ENCODE measurements at regions not wholly inside any gene's neighbourhood (a gene's known extent, or its start where the extent isn't known, plus 50 kb on each side); places are given as distances from the start of the nearest gene placed in this dataset.

DNA sequence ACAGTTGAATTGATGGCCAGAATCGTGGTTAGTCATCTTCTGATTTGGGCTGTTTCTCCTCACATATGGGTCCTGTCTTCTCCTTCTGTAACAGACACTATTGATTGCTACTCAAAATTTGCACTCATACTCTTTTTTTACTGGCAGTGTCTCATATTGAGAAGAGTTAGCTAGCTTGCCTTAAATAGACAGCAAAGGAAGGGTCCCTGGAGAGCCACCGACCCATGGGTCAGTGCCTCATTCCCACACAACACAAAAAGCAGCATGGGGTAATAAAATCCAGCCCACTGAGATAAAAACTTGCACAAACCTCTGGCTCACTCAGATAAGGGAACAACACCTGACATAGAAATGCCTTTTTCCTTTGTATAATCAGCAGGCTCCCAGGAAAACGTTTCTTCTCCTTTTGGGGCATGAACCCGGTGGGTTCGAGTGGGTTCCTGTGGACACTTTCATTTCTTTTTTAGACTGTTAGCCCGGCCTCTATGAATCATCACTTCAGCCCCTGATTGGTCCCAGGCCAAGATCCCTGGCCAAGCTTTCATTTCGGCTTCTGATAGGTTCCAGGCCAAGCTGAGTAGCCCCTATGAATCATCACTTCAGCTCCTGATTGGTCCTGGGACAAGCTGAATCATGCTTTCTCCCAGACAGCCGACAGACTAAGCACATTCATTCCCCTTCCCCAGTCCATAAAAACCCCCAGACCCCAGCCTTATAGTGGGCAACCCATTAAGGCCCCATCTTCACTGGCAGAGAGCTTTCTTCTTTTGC, 408.1 kb downstream of the DCAF12L2 start:
- no peaks in the 10 kb centered on the region for H3K36me3 Mint-ChIP-seq (ENCODE audit: low read depth)
- H3K27ac Mint-ChIP-seq (ENCODE audit: unreplicated experiment), result no peak overlapping the region
- no peaks in the 10 kb centered on the region for H3K4me1 Mint-ChIP-seq
- no peak overlapping the region for H3K4me3 Mint-ChIP-seq
- DNase-seq (ENCODE audit: low read depth, low spot score), result no peak
- TF ChIP-seq, protein P1, sequence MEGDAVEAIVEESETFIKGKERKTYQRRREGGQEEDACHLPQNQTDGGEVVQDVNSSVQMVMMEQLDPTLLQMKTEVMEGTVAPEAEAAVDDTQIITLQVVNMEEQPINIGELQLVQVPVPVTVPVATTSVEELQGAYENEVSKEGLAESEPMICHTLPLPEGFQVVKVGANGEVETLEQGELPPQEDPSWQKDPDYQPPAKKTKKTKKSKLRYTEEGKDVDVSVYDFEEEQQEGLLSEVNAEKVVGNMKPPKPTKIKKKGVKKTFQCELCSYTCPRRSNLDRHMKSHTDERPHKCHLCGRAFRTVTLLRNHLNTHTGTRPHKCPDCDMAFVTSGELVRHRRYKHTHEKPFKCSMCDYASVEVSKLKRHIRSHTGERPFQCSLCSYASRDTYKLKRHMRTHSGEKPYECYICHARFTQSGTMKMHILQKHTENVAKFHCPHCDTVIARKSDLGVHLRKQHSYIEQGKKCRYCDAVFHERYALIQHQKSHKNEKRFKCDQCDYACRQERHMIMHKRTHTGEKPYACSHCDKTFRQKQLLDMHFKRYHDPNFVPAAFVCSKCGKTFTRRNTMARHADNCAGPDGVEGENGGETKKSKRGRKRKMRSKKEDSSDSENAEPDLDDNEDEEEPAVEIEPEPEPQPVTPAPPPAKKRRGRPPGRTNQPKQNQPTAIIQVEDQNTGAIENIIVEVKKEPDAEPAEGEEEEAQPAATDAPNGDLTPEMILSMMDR (conservative IDR thresholded peaks at IDR 0.05), result no peak
- no peaks in the 10 kb centered on the region for H3K27me3 Mint-ChIP-seq (ENCODE audit: low read depth)
- peaks cover 24% of the 10 kb centered on the region for H3K9me3 Mint-ChIP-seq

DNA sequence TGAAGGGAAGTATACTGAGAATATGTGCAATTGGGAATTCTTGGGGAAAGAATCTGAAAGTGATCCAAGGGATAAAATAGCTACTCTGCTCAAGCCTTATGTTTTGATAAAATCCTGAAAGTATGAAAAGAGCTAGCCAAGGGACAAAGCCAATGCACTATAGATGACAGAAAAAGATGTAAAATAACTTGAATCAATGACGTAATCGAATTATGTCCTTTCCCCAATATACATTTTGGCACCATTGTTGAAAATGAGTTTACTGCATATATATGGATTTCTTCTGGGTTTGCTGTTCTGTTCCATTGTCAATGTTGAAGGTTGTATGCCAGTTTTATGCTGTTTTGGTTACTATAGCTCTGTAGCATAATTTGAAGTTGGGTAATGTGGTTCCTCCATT, 407.3 kb downstream of the DCAF12L2 start:
- H3K27me3 Mint-ChIP-seq (ENCODE audit: low read depth), result no peaks in the 10 kb centered on the region
- no peaks in the 10 kb centered on the region for H3K36me3 Mint-ChIP-seq (ENCODE audit: low read depth)
- no peak for DNase-seq (ENCODE audit: low read depth, low spot score)
- TF ChIP-seq, protein P1 (conservative IDR thresholded peaks at IDR 0.05), result no peak
- no peak overlapping the region for H3K27ac Mint-ChIP-seq (ENCODE audit: unreplicated experiment)
- H3K4me3 Mint-ChIP-seq, result no peak overlapping the region
- H3K4me1 Mint-ChIP-seq, result no peaks in the 10 kb centered on the region
- peaks cover 27% of the 10 kb centered on the region for H3K9me3 Mint-ChIP-seq

DNA sequence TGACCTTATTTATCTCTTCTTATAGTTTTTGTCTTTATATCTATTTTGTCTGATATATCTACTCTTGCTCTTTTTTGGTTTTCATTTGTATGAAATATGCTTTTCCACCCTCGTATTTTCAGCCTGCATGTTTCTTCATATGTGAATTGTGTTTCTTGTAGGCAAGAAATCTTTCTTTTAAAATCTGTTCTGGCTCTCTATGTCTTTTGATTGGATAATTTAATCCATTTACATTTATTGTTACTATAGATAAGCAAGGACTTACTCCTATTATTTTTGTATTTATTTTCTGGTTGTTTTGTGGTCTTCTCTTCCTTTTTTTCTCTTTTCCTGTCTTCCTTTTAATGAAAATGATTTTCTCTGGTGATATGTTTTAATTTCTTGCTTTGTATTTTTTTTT, 403.1 kb downstream of the DCAF12L2 start:
- TF ChIP-seq, protein P1 (conservative IDR thresholded peaks at IDR 0.05), result no peak
- peaks cover 23% of the 10 kb centered on the region for H3K9me3 Mint-ChIP-seq
- no peaks in the 10 kb centered on the region for H3K27me3 Mint-ChIP-seq (ENCODE audit: low read depth)

DNA sequence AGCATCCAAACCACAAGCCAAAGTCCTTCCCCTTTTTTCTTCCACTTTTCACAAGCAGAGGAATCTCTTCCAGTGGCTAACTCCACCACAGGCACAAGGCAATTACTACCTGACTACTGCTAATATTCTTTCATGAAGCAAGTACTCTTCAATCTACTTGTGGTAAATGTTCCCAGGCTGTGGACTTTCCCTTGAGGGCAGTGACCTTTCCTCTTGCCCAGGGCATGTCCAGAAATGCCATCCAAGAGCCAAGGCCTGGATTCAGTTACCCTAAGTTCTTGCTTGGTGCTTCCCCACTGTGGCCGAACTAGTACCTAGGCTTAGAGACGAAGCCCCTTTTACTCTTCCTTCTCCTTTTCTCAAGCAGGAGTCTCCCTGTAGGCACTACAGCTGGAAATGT, 400.7 kb downstream of the DCAF12L2 start:
- Mint-ChIP-seq H3K36me3 (ENCODE audit: low read depth) (no peaks in the 10 kb centered on the region), H3K4me1 (peaks cover 4% of the 10 kb centered on the region), H3K9me3 (peaks cover 15% of the 10 kb centered on the region), H3K4me3 (no peak overlapping the region), H3K27ac (ENCODE audit: unreplicated experiment) (no peak overlapping the region), H3K27me3 (ENCODE audit: low read depth) (no peaks in the 10 kb centered on the region)
- TF ChIP-seq, protein P1 (conservative IDR thresholded peaks at IDR 0.05), result no peak
- DNase-seq (ENCODE audit: low read depth, low spot score), result no peak

More for the DNA sequence above, 403.1 kb downstream of the DCAF12L2 start:
- no peak for DNase-seq (ENCODE audit: low read depth, low spot score)
- H3K36me3 Mint-ChIP-seq (ENCODE audit: low read depth), result no peaks in the 10 kb centered on the region
- no peak overlapping the region for H3K4me3 Mint-ChIP-seq
- H3K4me1 Mint-ChIP-seq, result no peaks in the 10 kb centered on the region
- no peak overlapping the region for H3K27ac Mint-ChIP-seq (ENCODE audit: unreplicated experiment)

DNA sequence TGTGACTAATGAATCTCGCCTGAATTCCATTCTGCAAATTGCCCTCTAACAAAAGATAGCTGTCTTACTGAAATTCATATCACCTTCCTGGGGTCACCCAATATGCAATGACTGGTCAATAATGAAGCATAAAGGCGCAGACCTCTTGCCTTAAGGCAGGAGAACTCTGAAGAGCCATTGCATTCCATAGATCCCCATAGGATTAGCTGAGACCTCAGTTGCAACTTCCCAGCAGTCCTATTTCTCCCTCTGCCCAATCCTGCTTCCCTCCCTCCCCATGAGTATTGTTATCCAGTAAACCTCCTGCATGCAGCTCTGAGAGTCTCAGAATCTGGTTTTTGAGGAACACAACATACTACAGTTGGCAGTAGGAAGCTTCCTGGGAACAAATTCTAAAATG, 396.5 kb downstream of the DCAF12L2 start:
- no peak for DNase-seq (ENCODE audit: low read depth, low spot score)
- H3K36me3 Mint-ChIP-seq (ENCODE audit: low read depth), result no peaks in the 10 kb centered on the region
- TF ChIP-seq, protein P1 (conservative IDR thresholded peaks at IDR 0.05), result no peak
- H3K4me3 Mint-ChIP-seq, result no peak overlapping the region
- H3K4me1 Mint-ChIP-seq, result peaks cover 4% of the 10 kb centered on the region
- H3K9me3 Mint-ChIP-seq, result no peaks in the 10 kb centered on the region
- no peaks in the 10 kb centered on the region for H3K27me3 Mint-ChIP-seq (ENCODE audit: low read depth)
- no peak overlapping the region for H3K27ac Mint-ChIP-seq (ENCODE audit: unreplicated experiment)
